GM12874 (cell line): ENCODE measurements at regions not wholly inside any gene's neighbourhood (a gene's known extent, or its start where the extent isn't known, plus 50 kb on each side); places are given as distances from the start of the nearest gene placed in this dataset.

Experiments used
- CTCF ChIP-seq: IDR thresholded peaks from 2 replicates; pipeline ENCODE4 v1.5.1; 2011; ENCODE audit warnings: low read depth, mild to moderate bottlenecking, control low read depth, low read length, moderate library complexity; ENCODE audit not compliant: insufficient read depth

GRCh38 chr17:5762191-5762590 is 177.9 kb upstream of the NLRP1 start:
- no peak for TF ChIP-seq CTCF

- TF ChIP-seq CTCF = no peak
Measured at GRCh38 chr17:5763595-5764306, 179.4 kb upstream of the NLRP1 start.

GRCh38 chr17:5769593-5770354 is 185.5 kb upstream of the NLRP1 start:
- no peak for TF ChIP-seq CTCF

GRCh38 chr17:5770441-5771270 is 186.3 kb upstream of the NLRP1 start:
- no peak for TF ChIP-seq CTCF

GRCh38 chr17:5772720-5773119 is 188.4 kb upstream of the NLRP1 start:
- TF ChIP-seq CTCF = no peak

- TF ChIP-seq CTCF = no peak
Measured at GRCh38 chr17:5773816-5774360, 189.6 kb upstream of the NLRP1 start.

GRCh38 chr17:5775098-5775497 is 190.8 kb upstream of the NLRP1 start:
- TF ChIP-seq CTCF = no peak
